Adrenal gland (tissue), 5 donors: ENCODE measurements at regions not wholly inside any gene's neighbourhood (a gene's known extent, or its start where the extent isn't known, plus 50 kb on each side); places are given as distances from the start of the nearest gene placed in this dataset.

ENCODE experiments used
- POLR2A ChIP-seq, 2 donors: fragments of 450-650 bp; IDR thresholded peaks; one replicate each; pipeline ENCODE4 v1.6.1; 2017; ENCODE audit warnings: antibody characterized with exemption in 2 of 2, mild to moderate bottlenecking in 2 of 2, moderate library complexity in 1 of 2
- TF ChIP-seq, protein P1 (sequence below), 6 experiments: fragments of 450-650 bp in 4 of 6; fragments of 200-600 bp in 2 of 6; sonication (generic) in 1 of 6; IDR thresholded peaks; 1 replicate in 5 of 6; 2 replicates in 1 of 6; pipeline versions ENCODE4 v1.5.1 to v1.8.0; 2016 to 2021; ENCODE audit warnings: antibody characterized with exemption in 6 of 6, mild to moderate bottlenecking in 2 of 6, moderate library complexity in 1 of 6
- donor health status: DM: no; HTN: no; CAD: no.

DNA sequence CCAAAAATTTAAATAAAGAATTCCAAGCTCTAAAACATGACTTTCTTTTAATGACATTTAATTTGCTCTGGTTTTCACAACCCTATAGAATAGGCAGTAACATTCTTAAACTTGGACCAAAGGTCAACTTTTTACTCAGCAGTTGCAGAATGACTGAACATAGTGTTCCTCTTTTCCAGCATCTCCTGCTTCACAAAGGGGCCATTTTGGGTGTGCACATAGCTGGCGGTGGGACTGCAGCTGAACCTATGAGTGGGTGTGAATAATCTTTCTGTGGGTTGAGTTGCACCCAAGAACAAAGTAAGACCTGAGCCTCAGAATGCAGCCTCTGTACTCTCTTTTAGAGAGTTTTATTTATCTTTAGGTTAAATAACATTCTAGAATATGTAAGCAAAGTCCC is 96.9 kb upstream of the HAPLN1 start:
- TF ChIP-seq, protein P1, sequence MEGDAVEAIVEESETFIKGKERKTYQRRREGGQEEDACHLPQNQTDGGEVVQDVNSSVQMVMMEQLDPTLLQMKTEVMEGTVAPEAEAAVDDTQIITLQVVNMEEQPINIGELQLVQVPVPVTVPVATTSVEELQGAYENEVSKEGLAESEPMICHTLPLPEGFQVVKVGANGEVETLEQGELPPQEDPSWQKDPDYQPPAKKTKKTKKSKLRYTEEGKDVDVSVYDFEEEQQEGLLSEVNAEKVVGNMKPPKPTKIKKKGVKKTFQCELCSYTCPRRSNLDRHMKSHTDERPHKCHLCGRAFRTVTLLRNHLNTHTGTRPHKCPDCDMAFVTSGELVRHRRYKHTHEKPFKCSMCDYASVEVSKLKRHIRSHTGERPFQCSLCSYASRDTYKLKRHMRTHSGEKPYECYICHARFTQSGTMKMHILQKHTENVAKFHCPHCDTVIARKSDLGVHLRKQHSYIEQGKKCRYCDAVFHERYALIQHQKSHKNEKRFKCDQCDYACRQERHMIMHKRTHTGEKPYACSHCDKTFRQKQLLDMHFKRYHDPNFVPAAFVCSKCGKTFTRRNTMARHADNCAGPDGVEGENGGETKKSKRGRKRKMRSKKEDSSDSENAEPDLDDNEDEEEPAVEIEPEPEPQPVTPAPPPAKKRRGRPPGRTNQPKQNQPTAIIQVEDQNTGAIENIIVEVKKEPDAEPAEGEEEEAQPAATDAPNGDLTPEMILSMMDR (IDR thresholded peaks at IDR 0.05) = no peak
- no peak for TF ChIP-seq POLR2A (IDR thresholded peaks at IDR 0.05)
